ENCODE measurements at regions not wholly inside any gene's neighbourhood (a gene's known extent, or its start where the extent isn't known, plus 50 kb on each side); places are given as distances from the start of the nearest gene placed in this dataset.

DNA sequence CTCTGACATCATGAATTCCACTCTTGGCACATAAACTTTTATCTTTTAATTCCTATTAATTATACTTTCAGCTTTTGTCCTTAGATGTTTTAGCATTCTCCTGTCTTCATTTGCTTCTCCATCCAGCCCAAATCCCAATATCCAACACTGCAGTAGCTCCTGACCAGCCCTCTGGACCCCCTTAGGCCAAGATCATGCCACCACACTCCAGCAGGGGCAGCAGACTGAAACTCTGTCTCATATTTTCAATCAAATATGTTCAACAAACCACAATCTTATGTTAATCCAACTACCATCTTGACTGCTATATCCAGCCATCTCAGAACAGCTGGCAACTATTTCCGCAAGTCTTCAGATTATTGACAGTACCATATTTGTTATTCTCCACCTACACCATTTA is 315.8 kb upstream of the ROBO2 start:
- Histone ChIP-seq H3K27ac (ENCODE audit: low read depth, low read length) (no peak overlapping the region), H3K27me3 (ENCODE audit: control insufficient read depth, insufficient read depth, low read length) (no peaks in the 10 kb centered on the region), H3K9me3 (ENCODE audit: control insufficient read depth, insufficient read depth, low read length) (no peaks in the 10 kb centered on the region), H3K4me3 (ENCODE audit: low read depth, low read length) (no peak overlapping the region)
- CTCF ChIA-PET, result no interaction called here
- no peak for DNase-seq (ENCODE audit: low read depth, low spot score)
- TF ChIP-seq CTCF (IDR thresholded peaks at IDR 0.05; ENCODE audit: low read depth, low read length), result peak; percentile 17; the same call in 1 of the 2 replicates
- POLR2A ChIA-PET, result no interaction called here

- H3K9me3 ChIP-seq (ENCODE audit: control insufficient read depth, insufficient read depth, low read length), result no peaks in the 10 kb centered on the region
- H3K27me3 ChIP-seq (ENCODE audit: control insufficient read depth, insufficient read depth, low read length), result no peaks in the 10 kb centered on the region
- CTCF ChIA-PET, result no interaction called here
- no peak for TF ChIP-seq CTCF (IDR thresholded peaks at IDR 0.05; ENCODE audit: low read depth, low read length)
- no peak for DNase-seq (ENCODE audit: low read depth, low spot score)
- H3K27ac ChIP-seq (ENCODE audit: low read depth, low read length), result no peak overlapping the region
- POLR2A ChIA-PET, result no interaction called here
- H3K4me3 ChIP-seq (ENCODE audit: low read depth, low read length), result no peak overlapping the region
These were observed 315.2 kb upstream of the ROBO2 start for GRCh38 chr3:76724706-76725105.

GRCh38 chr3:76726034-76726433 is 313.9 kb upstream of the ROBO2 start:
- no peak for TF ChIP-seq CTCF (IDR thresholded peaks at IDR 0.05; ENCODE audit: low read depth, low read length)
- POLR2A ChIA-PET, result no interaction called here
- H3K27me3 ChIP-seq (ENCODE audit: control insufficient read depth, insufficient read depth, low read length), result no peaks in the 10 kb centered on the region
- DNase-seq (ENCODE audit: low read depth, low spot score), result no peak
- CTCF ChIA-PET, result no interaction called here
- H3K9me3 ChIP-seq (ENCODE audit: control insufficient read depth, insufficient read depth, low read length), result no peaks in the 10 kb centered on the region
- H3K27ac ChIP-seq (ENCODE audit: low read depth, low read length), result no peak overlapping the region
- H3K4me3 ChIP-seq (ENCODE audit: low read depth, low read length), result no peak overlapping the region

- CTCF ChIA-PET, result no interaction called here
- H3K27ac ChIP-seq (ENCODE audit: low read depth, low read length), result no peak overlapping the region
These were observed 311.5 kb upstream of the ROBO2 start for GRCh38 chr3:76728426-76728825.

GRCh38 chr3:76731471-76731870 is 308.4 kb upstream of the ROBO2 start:
- ChIA-PET CTCF (no interaction called here), POLR2A (no interaction called here)
- Histone ChIP-seq H3K27ac (ENCODE audit: low read depth, low read length) (no peak overlapping the region), H3K27me3 (ENCODE audit: control insufficient read depth, insufficient read depth, low read length) (no peaks in the 10 kb centered on the region), H3K4me3 (ENCODE audit: low read depth, low read length) (no peak overlapping the region), H3K9me3 (ENCODE audit: control insufficient read depth, insufficient read depth, low read length) (no peaks in the 10 kb centered on the region)
- TF ChIP-seq CTCF (IDR thresholded peaks at IDR 0.05; ENCODE audit: low read depth, low read length), result no peak
- DNase-seq (ENCODE audit: low read depth, low spot score), result no peak

More at GRCh38 chr3:76728426-76728825, 311.5 kb upstream of the ROBO2 start:
- Histone ChIP-seq H3K27me3 (ENCODE audit: control insufficient read depth, insufficient read depth, low read length) (no peaks in the 10 kb centered on the region), H3K9me3 (ENCODE audit: control insufficient read depth, insufficient read depth, low read length) (no peaks in the 10 kb centered on the region), H3K4me3 (ENCODE audit: low read depth, low read length) (no peak overlapping the region)
- POLR2A ChIA-PET, result no interaction called here
- TF ChIP-seq CTCF (IDR thresholded peaks at IDR 0.05; ENCODE audit: low read depth, low read length), result no peak
- DNase-seq (ENCODE audit: low read depth, low spot score), result no peak
